Medulla oblongata (tissue), 1 donor: ENCODE measurements at regions not wholly inside any gene's neighbourhood (a gene's known extent, or its start where the extent isn't known, plus 50 kb on each side); places are given as distances from the start of the nearest gene placed in this dataset.

Experiments used
- DNase-seq: peaks from one replicate; pipeline ENCODE4 v3.0.0-alpha.2; 2015; ENCODE audit errors: extremely low spot score

DNA sequence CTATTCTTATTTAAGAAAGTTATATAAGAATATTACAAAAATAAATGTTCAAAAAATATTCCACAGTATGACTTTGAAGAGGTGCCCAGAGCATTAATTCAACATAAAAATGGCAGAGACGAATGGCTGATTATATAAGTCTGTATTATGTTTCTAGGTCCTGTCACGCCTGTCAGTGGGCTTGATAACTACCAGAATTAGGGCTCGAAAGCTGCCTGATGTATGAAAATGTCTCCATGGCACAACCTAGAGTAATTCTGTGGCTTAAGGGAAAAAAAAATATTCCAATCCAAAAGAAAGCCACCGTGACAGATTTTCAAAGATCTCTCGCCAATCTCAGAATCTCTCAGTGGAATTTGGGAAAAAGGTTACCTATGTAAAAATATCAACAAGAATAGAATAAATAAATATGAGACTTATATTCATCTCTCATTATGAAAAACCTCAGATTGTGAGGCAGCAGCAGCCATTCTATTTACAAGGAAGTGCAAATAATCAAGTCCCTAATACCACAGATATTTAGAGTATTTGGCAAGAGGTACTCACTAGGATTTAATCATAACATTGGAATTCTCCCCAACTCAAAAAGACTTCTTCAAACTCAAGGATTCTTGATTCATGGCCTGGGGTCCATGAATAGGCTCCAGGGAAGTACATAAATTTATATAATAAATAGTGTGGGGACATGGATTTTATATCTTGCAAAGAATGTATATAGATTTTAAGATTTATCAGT is 489.1 kb upstream of the INTU start:
- DNase-seq: no peak

DNA sequence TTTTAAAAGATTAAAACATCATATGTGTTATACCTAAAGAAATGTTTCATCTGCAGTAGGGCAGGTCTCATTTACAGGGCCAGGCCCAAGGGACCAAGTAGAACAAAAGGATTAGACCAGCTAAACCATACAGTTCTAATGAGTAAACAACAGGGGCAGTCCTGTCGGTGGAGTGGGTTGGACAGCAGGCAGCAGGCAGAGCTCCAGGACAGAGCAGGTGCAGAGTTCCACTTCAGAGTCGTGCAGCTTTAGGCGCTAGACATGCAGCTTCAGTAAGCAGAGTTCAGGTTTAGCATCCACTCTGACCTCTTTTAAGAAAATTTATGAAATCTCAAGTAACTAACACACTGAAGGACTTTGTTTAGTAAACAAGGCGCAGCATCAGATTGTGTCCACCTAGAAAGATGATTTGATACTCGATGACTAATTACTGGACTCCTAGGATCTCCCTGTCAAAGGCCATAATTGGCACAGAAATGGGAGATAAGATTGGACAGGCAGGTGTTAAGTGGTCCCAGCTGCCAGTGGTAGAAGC is 487.7 kb upstream of the INTU start:
- no peak for DNase-seq

DNA sequence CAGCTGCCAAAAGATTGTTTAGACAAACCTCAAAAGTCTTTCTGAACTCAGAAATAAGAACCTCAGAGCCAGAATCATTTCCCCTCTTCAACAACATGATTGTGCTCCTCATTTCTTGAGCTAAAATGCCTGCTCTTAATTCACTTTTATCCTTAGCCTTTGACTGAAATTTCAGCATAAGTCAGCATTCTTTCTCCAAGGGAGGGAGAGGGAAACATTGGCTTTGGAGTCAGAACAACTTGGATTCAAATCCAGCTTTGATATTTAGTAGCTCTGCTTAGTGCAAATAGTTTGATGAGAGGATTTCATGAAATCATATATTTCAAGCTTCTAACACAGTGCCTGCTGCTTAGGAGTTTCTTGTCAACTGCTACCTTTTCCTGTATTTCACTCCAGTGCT is 484.6 kb upstream of the INTU start:
- DNase-seq: no peak

GRCh38 chr4:127149086-127149485 is 483.7 kb upstream of the INTU start:
- no peak for DNase-seq

- no peak for DNase-seq
Observed at GRCh38 chr4:127151941-127152340, 480.8 kb upstream of the INTU start.

DNA sequence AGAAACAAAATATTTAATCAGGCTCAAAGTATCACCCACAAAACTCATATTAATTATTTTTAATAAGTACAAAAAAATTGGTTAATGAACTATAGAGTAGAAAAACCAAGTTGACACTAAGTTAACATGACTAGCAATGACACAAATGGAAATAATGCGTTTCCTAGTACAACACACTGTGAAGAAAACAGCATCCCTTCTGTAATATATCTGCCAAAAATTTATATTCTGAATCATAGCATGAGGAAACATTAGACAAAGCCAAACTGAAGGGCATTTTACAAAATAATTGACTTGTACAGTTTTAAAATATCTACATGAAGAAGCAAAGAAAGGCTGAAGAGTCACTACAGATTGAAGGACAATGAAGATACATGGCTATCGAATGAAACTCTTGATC is 477.6 kb upstream of the INTU start:
- no peak for DNase-seq

- DNase-seq: no peak
Observed at GRCh38 chr4:127155555-127155954, 477.2 kb upstream of the INTU start.

- DNase-seq: no peak
Observed at GRCh38 chr4:127162741-127163140, 470.0 kb upstream of the INTU start.

DNA sequence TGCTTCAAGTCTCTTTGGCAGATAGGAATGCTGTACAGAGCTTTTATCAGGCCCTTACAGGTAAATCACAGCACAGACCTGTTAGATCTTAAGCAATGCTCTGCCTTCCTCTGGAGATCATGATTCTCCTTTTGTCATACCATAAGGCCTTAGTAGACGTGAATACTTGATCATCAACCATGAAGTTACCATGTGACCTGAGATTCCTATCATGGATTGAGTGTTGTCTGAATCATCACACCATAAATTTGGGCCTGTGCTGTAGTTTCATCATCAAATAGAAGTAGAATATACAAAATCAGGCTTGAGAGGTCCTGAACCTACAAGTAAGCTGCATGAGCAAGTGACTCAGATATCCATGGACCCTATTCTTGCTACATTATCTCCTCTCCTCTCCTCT is 466.8 kb upstream of the INTU start:
- no peak for DNase-seq

DNA sequence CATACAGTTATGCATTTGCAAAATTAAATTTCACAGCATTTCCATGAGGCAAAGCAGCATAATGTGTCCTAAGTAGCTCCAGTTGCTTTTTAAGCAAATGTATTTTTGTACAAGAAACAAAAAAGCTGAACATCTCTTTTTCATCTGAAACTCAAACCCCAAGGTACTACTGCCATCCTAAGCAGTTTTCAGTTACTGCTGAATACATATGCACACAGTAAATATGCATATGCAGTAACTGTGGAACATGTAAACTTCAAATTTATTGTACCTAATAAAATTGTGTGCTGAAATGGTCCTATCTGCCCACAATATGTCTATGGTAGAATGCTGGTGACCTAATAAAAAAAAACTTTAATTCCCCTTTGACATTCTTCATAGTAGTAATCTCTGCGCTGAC is 458.6 kb upstream of the INTU start:
- DNase-seq: no peak

GRCh38 chr4:127174616-127175015 is 458.1 kb upstream of the INTU start:
- no peak for DNase-seq

- no peak for DNase-seq
Observed at GRCh38 chr4:127179256-127180087, 453.3 kb upstream of the INTU start.

DNA sequence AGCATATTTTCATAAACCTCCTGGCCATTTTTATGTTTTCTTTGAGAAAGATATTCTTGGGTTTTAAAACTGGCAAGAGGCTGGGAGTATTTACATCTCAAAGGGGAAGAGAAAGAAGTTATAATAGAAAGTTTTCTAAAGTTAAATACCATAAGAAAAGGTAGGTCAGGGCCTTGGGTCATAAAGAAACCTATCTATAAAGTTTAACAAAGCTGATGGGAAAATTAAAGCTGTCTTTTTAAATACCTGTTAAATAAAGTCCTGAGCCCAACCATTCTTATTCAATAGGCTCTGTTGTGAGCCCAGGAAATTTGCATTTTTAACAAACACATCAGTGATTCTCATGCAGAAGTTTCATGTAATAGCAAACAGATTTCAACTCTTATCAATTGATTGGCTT is 451.8 kb upstream of the INTU start:
- no peak for DNase-seq

DNA sequence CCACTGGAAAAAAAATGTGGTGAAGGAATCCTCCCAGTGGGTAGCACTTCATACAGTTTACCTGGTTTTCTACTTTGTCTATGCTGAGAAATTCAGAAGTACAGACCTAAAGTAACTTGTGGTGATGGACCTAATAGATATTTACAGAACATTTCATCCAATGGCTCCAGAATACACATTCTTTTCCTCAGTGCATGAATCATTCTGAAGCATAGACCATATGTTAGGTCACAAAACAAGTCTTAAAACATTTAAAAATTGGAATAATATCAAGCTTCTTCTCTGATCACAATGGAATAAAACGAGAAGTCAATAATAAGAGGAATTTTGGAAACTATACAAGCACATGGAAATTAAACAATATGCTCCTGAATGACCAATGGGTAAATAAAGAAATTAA is 450.1 kb upstream of the INTU start:
- no peak for DNase-seq

- DNase-seq: peak; percentile 26
Observed at GRCh38 chr4:127188847-127189246, 443.9 kb upstream of the INTU start.

GRCh38 chr4:127194281-127194680 is 438.5 kb upstream of the INTU start:
- no peak for DNase-seq

DNA sequence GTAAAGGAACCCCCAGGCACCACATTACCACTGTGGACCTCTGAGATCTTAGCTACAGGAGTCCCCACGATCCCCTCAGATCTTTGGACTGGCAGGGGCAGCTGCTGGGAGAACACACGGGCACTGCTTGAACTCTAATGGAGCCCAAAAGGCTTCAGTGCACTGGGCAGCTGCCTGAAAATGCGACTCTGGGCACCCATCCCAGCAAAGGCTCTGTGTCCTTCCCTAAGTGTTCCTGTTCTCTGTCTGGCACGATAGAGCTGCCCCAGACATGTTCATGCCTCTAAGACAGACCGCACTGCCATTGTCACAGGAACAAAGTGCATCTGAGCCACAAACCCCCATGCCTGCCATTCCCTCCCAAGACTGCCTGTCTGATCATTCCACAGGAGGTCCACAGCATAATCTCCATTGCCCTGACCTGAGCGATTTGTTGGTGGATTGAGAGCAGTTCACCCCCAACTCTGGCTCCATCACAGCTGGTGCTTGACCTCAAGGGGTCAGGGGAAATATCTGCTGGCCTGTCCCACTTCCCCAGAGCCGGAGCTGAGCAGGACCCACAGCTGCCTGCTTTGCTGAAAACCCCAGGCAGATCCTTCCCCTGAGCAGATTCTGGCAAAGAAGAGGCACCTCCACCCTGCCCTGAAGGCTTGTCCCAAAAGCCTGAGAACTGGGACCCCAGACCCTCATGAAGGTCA is 436.0 kb upstream of the INTU start:
- peak; percentile 55 for DNase-seq

DNA sequence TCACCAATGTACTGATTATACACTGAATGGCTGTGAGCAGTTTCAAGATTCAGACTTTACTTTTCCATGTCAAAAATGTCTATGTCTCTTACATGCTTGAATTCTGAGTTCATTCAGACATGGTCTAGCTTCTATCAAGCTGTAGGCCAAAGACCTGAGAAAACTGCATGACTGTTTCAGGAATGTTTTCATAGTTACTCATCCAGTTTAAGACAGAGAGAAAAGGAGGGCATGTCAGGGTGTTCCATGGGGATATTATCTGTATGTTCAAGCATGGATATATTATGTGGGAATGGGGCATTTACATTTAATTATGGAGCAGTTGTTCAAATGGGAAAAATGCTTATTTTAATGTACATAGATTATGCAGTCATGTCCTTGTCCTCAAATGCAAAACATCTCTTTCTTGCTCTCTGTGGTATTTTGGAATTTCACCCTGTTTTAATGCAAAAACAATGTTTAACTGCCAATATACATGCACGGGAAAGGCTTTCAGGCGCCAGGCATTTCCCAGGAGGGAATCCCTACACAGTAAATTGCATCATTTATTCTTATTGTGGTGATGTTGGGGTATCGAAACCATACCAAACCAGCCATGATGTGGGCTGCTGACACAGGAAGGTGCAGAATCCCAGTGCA is 429.1 kb upstream of the INTU start:
- DNase-seq: no peak

- DNase-seq: no peak
Observed at GRCh38 chr4:127204322-127204721, 428.4 kb upstream of the INTU start.

DNA sequence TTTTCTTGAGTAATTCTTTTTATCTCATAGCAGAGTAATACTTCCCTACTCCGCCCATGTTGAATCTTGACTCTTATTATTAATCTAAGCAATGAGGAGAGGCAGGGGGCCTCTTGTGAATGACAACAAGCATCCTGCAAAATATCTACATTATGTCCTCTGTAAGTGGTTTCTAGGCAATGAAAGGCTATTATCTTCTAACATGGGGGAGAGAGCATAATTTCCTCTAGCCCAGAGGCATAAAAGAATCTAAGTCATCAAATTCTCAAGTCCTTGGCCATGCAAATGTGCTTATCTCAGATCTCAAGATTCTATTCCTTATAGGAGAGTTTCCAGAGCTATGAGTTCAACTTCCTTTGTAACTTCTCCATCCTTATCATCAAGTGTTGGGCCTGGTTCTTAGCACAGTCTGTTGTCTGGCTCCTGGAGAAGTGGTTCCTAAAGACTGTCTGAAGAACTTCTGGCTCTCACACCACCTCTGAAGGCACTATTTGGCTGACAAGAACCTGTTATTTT is 423.1 kb upstream of the INTU start:
- DNase-seq: no peak

- DNase-seq: no peak
Observed at GRCh38 chr4:127210893-127211649, 421.7 kb upstream of the INTU start.
